CD4-positive, alpha-beta T cell (primary cell): ENCODE measurements at regions not wholly inside any gene's neighbourhood (a gene's known extent, or its start where the extent isn't known, plus 50 kb on each side); places are given as distances from the start of the nearest gene placed in this dataset.

Experiments
- ATAC-seq: fragments of 200-7000 bp; cut with Tn5 transposase; one replicate; pipeline ENCODE4 v1.10.0; 2022; ENCODE audit warnings: mild to moderate bottlenecking; ENCODE audit not compliant: poor library complexity
- CTCF ChIA-PET: fragments of 350-600 bp; sonication (Branson Sonifier 250); formaldehyde crosslinking; loops from one replicate; lab custom pipeline; 2021; ENCODE audit warnings: antibody characterized with exemption, inconsistent platforms; lab: Charles Lee
- POLR2A ChIA-PET: fragments of 350-600 bp; sonication (Branson Sonifier 250); formaldehyde crosslinking; loops from one replicate; lab custom pipeline; 2021; ENCODE audit warnings: antibody characterized with exemption, inconsistent platforms; lab: Charles Lee
- DNase-seq, 14 experiments: peaks; one replicate each; pipeline ENCODE4 v3.0.0-alpha.2; 2013 to 2020; ENCODE audit warnings: mixed read lengths in 2 of 14
- H3K27ac ChIP-seq, 2 donors: one replicate each; pipeline versions ENCODE4 v1.5.1 to v1.7.0; 2013; ENCODE audit warnings: low read length in 2 of 2, low read depth in 1 of 2, mild to moderate bottlenecking in 1 of 2
- H3K27me3 ChIP-seq, 2 experiments: 1 replicate in 1 of 2; 2 replicates in 1 of 2; pipeline versions ENCODE4 v1.6.1 to v1.7.0; 2013; ENCODE audit warnings: low read length in 2 of 2, control low read depth in 1 of 2, mild to moderate bottlenecking in 1 of 2, moderate library complexity in 1 of 2; ENCODE audit not compliant: insufficient read depth in 2 of 2, control insufficient read depth in 1 of 2
- H3K36me3 ChIP-seq: one replicate; pipeline ENCODE4 v1.6.1; 2013; ENCODE audit warnings: low read length, control low read depth; ENCODE audit not compliant: insufficient read depth
- H3K4me1 ChIP-seq: one replicate; pipeline ENCODE4 v1.6.1; 2013; ENCODE audit warnings: low read length, control low read depth; ENCODE audit not compliant: insufficient read depth
- H3K4me3 ChIP-seq: one replicate; pipeline ENCODE4 v1.5.1; 2013; ENCODE audit warnings: mild to moderate bottlenecking, low read length, moderate library complexity
- H3K9me3 ChIP-seq, 2 experiments: 1 replicate in 1 of 2; 2 replicates in 1 of 2; pipeline versions ENCODE4 v1.6.1 to v1.7.0; 2013; ENCODE audit warnings: low read length in 2 of 2, mild to moderate bottlenecking in 2 of 2, control low read depth in 1 of 2, moderate library complexity in 1 of 2; ENCODE audit not compliant: control insufficient read depth in 1 of 2, insufficient read depth in 1 of 2
- H3K27ac Mint-ChIP-seq: one replicate; pipeline ENCODE4 v1.8.0; 2020; ENCODE audit warnings: mixed read lengths
- H3K27me3 Mint-ChIP-seq: one replicate; pipeline ENCODE4 v1.8.0; 2021; ENCODE audit warnings: mixed read lengths
- H3K36me3 Mint-ChIP-seq: one replicate; pipeline ENCODE4 v1.8.0; 2021; ENCODE audit warnings: low read depth, mixed read lengths
- H3K4me1 Mint-ChIP-seq: one replicate; pipeline ENCODE4 v1.8.0; 2021; ENCODE audit warnings: low read depth, mixed read lengths
- H3K4me3 Mint-ChIP-seq: one replicate; pipeline ENCODE4 v1.8.0; 2020; ENCODE audit warnings: mild to moderate bottlenecking, mixed read lengths
- H3K9me3 Mint-ChIP-seq: one replicate; pipeline ENCODE4 v1.8.0; 2020; ENCODE audit warnings: mixed read lengths
- CTCF ChIP-seq: fragments of 200-600 bp; IDR thresholded peaks from one replicate; pipeline ENCODE4 v1.8.0; 2022; ENCODE audit warnings: antibody characterized with exemption, mild to moderate bottlenecking
- intact Hi-C, 2 experiments: fragments of 100-400 bp; cut with DNase I in 1 of 2; cut with micrococcal nuclease in 1 of 2; formaldehyde crosslinking; loops; one replicate each; pipeline versions ENCODE4 v1.15.1 to v1.9.0; 2023 to 2025; cut with DNase I, micrococcal nuclease

DNA sequence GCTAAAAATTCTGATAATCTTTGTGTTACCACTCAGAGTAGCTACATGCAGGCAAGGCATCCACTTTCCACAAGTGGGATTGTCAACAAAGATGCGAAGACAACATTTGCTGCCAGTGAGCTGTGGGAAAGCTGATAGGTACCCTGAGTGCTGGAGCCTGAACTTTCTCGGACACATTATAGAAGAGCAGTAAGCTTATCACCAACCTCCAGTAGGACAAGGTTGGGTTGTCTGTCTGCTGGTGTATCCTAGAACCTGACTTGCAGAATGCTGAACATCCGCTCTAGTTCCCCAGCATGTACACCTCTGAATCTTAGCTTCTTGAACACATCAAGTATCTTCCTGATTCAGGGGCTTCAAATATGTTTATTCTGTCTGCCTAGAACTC is 103.8 kb upstream of the PPM1H start:
- Mint-ChIP-seq H3K27ac (no peak overlapping the region), H3K4me1 (no peaks in the 10 kb centered on the region), H3K9me3 (no peaks in the 10 kb centered on the region), H3K4me3 (no peak overlapping the region), H3K36me3 (no peaks in the 10 kb centered on the region), H3K27me3 (no peaks in the 10 kb centered on the region)
- DNase-seq (no peak), ATAC-seq (no peak)
- Histone ChIP-seq H3K4me3 (no peak overlapping the region), H3K4me1 (no peaks in the 10 kb centered on the region), H3K36me3 (no peaks in the 10 kb centered on the region), H3K27ac (no peak overlapping the region), H3K27me3 (no peaks in the 10 kb centered on the region), H3K9me3 (no peaks in the 10 kb centered on the region)
- intact Hi-C loops, result no loop called here
- ChIA-PET POLR2A (no interaction called here), CTCF (no interaction called here)
- no peak for TF ChIP-seq CTCF

- Mint-ChIP-seq H3K36me3 (no peaks in the 10 kb centered on the region), H3K27ac (no peak overlapping the region), H3K9me3 (no peaks in the 10 kb centered on the region), H3K4me3 (no peak overlapping the region), H3K4me1 (no peaks in the 10 kb centered on the region), H3K27me3 (no peaks in the 10 kb centered on the region)
- no peak overlapping the region for H3K4me3 ChIP-seq
- no peak for ATAC-seq
- H3K9me3 ChIP-seq, result no peaks in the 10 kb centered on the region
- ChIA-PET CTCF (no interaction called here), POLR2A (no interaction called here)
- no peak overlapping the region for H3K27ac ChIP-seq
- no peak for DNase-seq
- H3K36me3 ChIP-seq, result no peaks in the 10 kb centered on the region
- H3K27me3 ChIP-seq, result no peaks in the 10 kb centered on the region
- intact Hi-C loops, result no loop called here
- TF ChIP-seq CTCF, result no peak
- no peaks in the 10 kb centered on the region for H3K4me1 ChIP-seq
Measured at GRCh38 chr12:63037746-63038712, 103.1 kb upstream of the PPM1H start.

DNA sequence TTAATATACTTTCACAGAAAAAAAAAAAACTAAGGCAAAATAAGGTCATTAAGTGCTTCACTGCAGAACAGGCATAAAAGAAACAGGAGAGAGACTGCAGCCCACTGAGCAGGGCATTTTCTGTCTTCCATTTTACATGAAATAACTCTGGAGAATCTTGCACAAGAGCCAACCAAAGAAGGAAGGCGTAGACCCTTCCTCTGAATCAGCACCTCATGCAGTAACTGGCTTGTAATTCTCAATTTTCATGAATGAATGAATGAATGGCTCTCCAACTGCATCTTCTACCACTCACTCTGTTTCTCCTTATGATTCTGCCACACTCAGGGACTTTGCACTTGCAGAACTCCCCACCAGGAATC is 102.0 kb upstream of the PPM1H start:
- CTCF ChIA-PET, result no interaction called here
- H3K9me3 Mint-ChIP-seq, result no peaks in the 10 kb centered on the region
- TF ChIP-seq CTCF, result no peak
- Histone ChIP-seq H3K9me3 (no peaks in the 10 kb centered on the region), H3K4me3 (no peak overlapping the region), H3K27ac (no peak overlapping the region), H3K36me3 (no peaks in the 10 kb centered on the region), H3K4me1 (no peaks in the 10 kb centered on the region), H3K27me3 (no peaks in the 10 kb centered on the region)
- H3K27ac Mint-ChIP-seq, result no peak overlapping the region
- no peaks in the 10 kb centered on the region for H3K27me3 Mint-ChIP-seq
- no peaks in the 10 kb centered on the region for H3K4me1 Mint-ChIP-seq
- H3K4me3 Mint-ChIP-seq, result no peak overlapping the region
- no peaks in the 10 kb centered on the region for H3K36me3 Mint-ChIP-seq
- no peak for DNase-seq
- POLR2A ChIA-PET, result no interaction called here
- ATAC-seq, result no peak
- intact Hi-C loops, result no loop called here
